Mesothelial cell of epicardium (in vitro differentiated cells): ENCODE measurements at regions not wholly inside any gene's neighbourhood (a gene's known extent, or its start where the extent isn't known, plus 50 kb on each side); places are given as distances from the start of the nearest gene placed in this dataset.

ENCODE experiments used
- DNase-seq, 2 experiments: peaks; one replicate each; pipeline ENCODE4 v3.0.0; 2021; ENCODE audit warnings: low spot score in 2 of 2; ENCODE audit not compliant: unreplicated experiment in 2 of 2
- H3K27ac Mint-ChIP-seq: 2 replicates; pipeline ENCODE4 v1.8.0; 2021; ENCODE audit warnings: mixed read lengths
- H3K27me3 Mint-ChIP-seq: 2 replicates; pipeline ENCODE4 v1.8.0; 2021; ENCODE audit warnings: low read depth, mixed read lengths
- H3K36me3 Mint-ChIP-seq: 2 replicates; pipeline ENCODE4 v1.8.0; 2021; ENCODE audit warnings: mixed read lengths
- H3K4me1 Mint-ChIP-seq: 2 replicates; pipeline ENCODE4 v1.8.0; 2021; ENCODE audit warnings: mixed read lengths
- H3K4me3 Mint-ChIP-seq: 2 replicates; pipeline ENCODE4 v1.8.0; 2021; ENCODE audit warnings: mild to moderate bottlenecking, moderate library complexity, mixed read lengths
- H3K9me3 Mint-ChIP-seq: 2 replicates; pipeline ENCODE4 v1.8.0; 2021; ENCODE audit warnings: mixed read lengths
- CTCF ChIP-seq: fragments of 200-600 bp; sonication (generic); IDR thresholded peaks from one replicate; pipeline ENCODE4 v1.5.0; 2021; ENCODE audit warnings: antibody characterized with exemption; ENCODE audit not compliant: unreplicated experiment

- Mint-ChIP-seq H3K27me3 (no peaks in the 10 kb centered on the region), H3K36me3 (no peaks in the 10 kb centered on the region), H3K9me3 (no peaks in the 10 kb centered on the region), H3K4me3 (no peak overlapping the region), H3K4me1 (peaks cover 9% of the 10 kb centered on the region), H3K27ac (no peak overlapping the region)
- no peak for DNase-seq
- no peak for TF ChIP-seq CTCF
Measured at GRCh38 chr13:50158385-50159165, 143.3 kb downstream of the KCNRG start.

GRCh38 chr13:50159607-50160006 lies 144.4 kb downstream of the KCNRG start:
- Mint-ChIP-seq H3K9me3 (no peaks in the 10 kb centered on the region), H3K4me3 (no peak overlapping the region), H3K27me3 (no peaks in the 10 kb centered on the region), H3K36me3 (no peaks in the 10 kb centered on the region), H3K4me1 (peaks cover 9% of the 10 kb centered on the region), H3K27ac (no peak overlapping the region)
- no peak for DNase-seq
- no peak for TF ChIP-seq CTCF

GRCh38 chr13:50161052-50161451 lies 145.8 kb downstream of the KCNRG start:
- Mint-ChIP-seq H3K27me3 (no peaks in the 10 kb centered on the region), H3K27ac (no peak overlapping the region), H3K4me1 (peaks cover 9% of the 10 kb centered on the region), H3K9me3 (no peaks in the 10 kb centered on the region), H3K36me3 (no peaks in the 10 kb centered on the region), H3K4me3 (no peak overlapping the region)
- no peak for DNase-seq
- no peak for TF ChIP-seq CTCF

GRCh38 chr13:50162001-50162400 lies 146.8 kb downstream of the KCNRG start:
- Mint-ChIP-seq H3K27ac (no peak overlapping the region), H3K27me3 (no peaks in the 10 kb centered on the region), H3K4me3 (no peak overlapping the region), H3K9me3 (no peaks in the 10 kb centered on the region), H3K4me1 (peaks cover 4% of the 10 kb centered on the region), H3K36me3 (peaks cover 1% of the 10 kb centered on the region)
- no peak for DNase-seq
- TF ChIP-seq CTCF, result no peak

- DNase-seq, result no peak
- Mint-ChIP-seq H3K4me1 (peaks cover 2% of the 10 kb centered on the region), H3K4me3 (no peak overlapping the region), H3K36me3 (peaks cover 1% of the 10 kb centered on the region), H3K27me3 (no peaks in the 10 kb centered on the region), H3K27ac (no peak overlapping the region), H3K9me3 (no peaks in the 10 kb centered on the region)
- no peak for TF ChIP-seq CTCF
Measured at GRCh38 chr13:50162567-50162966, 147.3 kb downstream of the KCNRG start.
